Caco-2 (cell line): ENCODE measurements at regions not wholly inside any gene's neighbourhood (a gene's known extent, or its start where the extent isn't known, plus 50 kb on each side); places are given as distances from the start of the nearest gene placed in this dataset.

ENCODE experiments used
- BruUV-seq: library from RNA; stranded (reverse); fragments of 400-500 nt; replicated peaks from 2 replicates; lab custom pipeline; 2021; lab: Mats Ljungman, UMichigan
- CTCF ChIA-PET: fragments of 300-600 bp; sonication (Branson Sonifier 250); formaldehyde crosslinking; loops from one replicate; lab custom pipeline; 2022; ENCODE audit warnings: antibody characterized with exemption; lab: Charles Lee
- POLR2A ChIA-PET: fragments of 300-600 bp; sonication (Branson Sonifier 250); formaldehyde crosslinking; loops from one replicate; lab custom pipeline; 2022; ENCODE audit warnings: antibody characterized with exemption; lab: Charles Lee
- DNase-seq, 2 experiments: peaks; one replicate each; pipeline versions ENCODE4 v3.0.0 to v3.0.0-alpha.2; 2020 to 2022
- H3K27me3 ChIP-seq: replicated peaks from 2 replicates; pipeline ENCODE4 v1.6.0; 2011; ENCODE audit warnings: low read length; ENCODE audit not compliant: control insufficient read depth, insufficient read depth
- H3K36me3 ChIP-seq: 2 replicates; pipeline ENCODE4 v1.5.1; 2011; ENCODE audit warnings: low read length; ENCODE audit not compliant: control insufficient read depth, insufficient read depth
- H3K4me1 ChIP-seq: fragments of 250-450 bp; sonication (Bioruptor Pico); 2 replicates; pipeline ENCODE4 v1.5.1; 2020; ENCODE audit warnings: mild to moderate bottlenecking
- H3K4me3 ChIP-seq: 2 replicates; pipeline ENCODE4 v1.5.1; 2011; ENCODE audit warnings: low read depth, mild to moderate bottlenecking, control low read depth, low read length
- H3K9me3 ChIP-seq: fragments of 250-450 bp; sonication (Bioruptor Pico); 2 replicates; pipeline ENCODE4 v1.5.1; 2020; ENCODE audit warnings: mild to moderate bottlenecking, moderate library complexity
- H3K27ac Mint-ChIP-seq: one replicate; pipeline ENCODE4 v1.8.0; 2022; ENCODE audit warnings: mixed read lengths; ENCODE audit not compliant: unreplicated experiment
- H3K27me3 Mint-ChIP-seq: one replicate; pipeline ENCODE4 v1.8.0; 2022; ENCODE audit warnings: mixed read lengths; ENCODE audit not compliant: insufficient read depth, unreplicated experiment
- H3K36me3 Mint-ChIP-seq: one replicate; pipeline ENCODE4 v1.8.0; 2022; ENCODE audit warnings: mild to moderate bottlenecking, mixed read lengths; ENCODE audit not compliant: insufficient read depth, unreplicated experiment
- H3K4me1 Mint-ChIP-seq: one replicate; pipeline ENCODE4 v1.8.0; 2022; ENCODE audit warnings: low read depth, mixed read lengths; ENCODE audit not compliant: unreplicated experiment
- H3K4me3 Mint-ChIP-seq: one replicate; pipeline ENCODE4 v1.8.0; 2022; ENCODE audit warnings: mild to moderate bottlenecking, moderate library complexity, mixed read lengths; ENCODE audit not compliant: unreplicated experiment
- H3K9me3 Mint-ChIP-seq: one replicate; pipeline ENCODE4 v1.8.0; 2022; ENCODE audit warnings: mixed read lengths; ENCODE audit not compliant: unreplicated experiment
- intact Hi-C: fragments of 100-400 bp; cut with micrococcal nuclease; formaldehyde crosslinking; loops from one replicate; pipeline ENCODE4 v1.10.0; 2022; ENCODE audit not compliant: unreplicated experiment
- TF ChIP-seq, protein P1 (sequence below), 2 experiments: fragments of 200-600 bp in 1 of 2; IDR thresholded peaks; 1 replicate in 1 of 2; 2 replicates in 1 of 2; pipeline versions ENCODE4 v1.5.1 to v1.8.0; 2011 to 2022; ENCODE audit warnings: antibody characterized with exemption in 1 of 2, control low read depth in 1 of 2, inconsistent platforms in 1 of 2, low read depth in 1 of 2, low read length in 1 of 2, mild to moderate bottlenecking in 1 of 2, moderate library complexity in 1 of 2; ENCODE audit not compliant: insufficient read depth in 1 of 2, severe bottlenecking in 1 of 2, unreplicated experiment in 1 of 2

DNA sequence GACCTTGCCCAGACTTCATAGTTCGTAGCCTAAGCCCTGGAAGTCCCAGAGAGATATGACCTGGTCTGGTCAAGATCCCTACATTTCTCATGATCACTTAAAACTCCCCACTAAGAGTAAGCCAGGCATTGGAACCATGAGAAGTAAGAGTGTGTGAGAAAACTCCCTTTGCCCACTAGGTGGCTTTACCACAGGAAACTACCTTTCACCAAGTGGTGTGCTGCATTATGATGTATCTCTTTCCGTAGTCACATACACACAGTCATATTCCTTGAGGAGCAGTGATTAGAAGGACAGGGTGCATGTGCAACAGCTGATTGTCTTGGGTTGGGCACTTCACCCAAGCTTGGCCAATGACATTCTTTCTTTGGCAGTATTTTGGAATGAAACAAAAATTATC lies 639.3 kb downstream of the KCNJ2 start:
- intact Hi-C loops: loop anchor here (2.0 kb wide), 1 partner anchor 172 kb away; no protein-coding TSS in a partner anchor
- H3K36me3 Mint-ChIP-seq: no peaks in the 10 kb centered on the region
- H3K4me1 ChIP-seq: no peaks in the 10 kb centered on the region
- no TSS peak for BruUV-seq
- H3K4me3 ChIP-seq: no peak overlapping the region
- H3K4me1 Mint-ChIP-seq: no peaks in the 10 kb centered on the region
- H3K9me3 ChIP-seq: no peaks in the 10 kb centered on the region
- H3K4me3 Mint-ChIP-seq: no peak overlapping the region
- TF ChIP-seq, protein P1, sequence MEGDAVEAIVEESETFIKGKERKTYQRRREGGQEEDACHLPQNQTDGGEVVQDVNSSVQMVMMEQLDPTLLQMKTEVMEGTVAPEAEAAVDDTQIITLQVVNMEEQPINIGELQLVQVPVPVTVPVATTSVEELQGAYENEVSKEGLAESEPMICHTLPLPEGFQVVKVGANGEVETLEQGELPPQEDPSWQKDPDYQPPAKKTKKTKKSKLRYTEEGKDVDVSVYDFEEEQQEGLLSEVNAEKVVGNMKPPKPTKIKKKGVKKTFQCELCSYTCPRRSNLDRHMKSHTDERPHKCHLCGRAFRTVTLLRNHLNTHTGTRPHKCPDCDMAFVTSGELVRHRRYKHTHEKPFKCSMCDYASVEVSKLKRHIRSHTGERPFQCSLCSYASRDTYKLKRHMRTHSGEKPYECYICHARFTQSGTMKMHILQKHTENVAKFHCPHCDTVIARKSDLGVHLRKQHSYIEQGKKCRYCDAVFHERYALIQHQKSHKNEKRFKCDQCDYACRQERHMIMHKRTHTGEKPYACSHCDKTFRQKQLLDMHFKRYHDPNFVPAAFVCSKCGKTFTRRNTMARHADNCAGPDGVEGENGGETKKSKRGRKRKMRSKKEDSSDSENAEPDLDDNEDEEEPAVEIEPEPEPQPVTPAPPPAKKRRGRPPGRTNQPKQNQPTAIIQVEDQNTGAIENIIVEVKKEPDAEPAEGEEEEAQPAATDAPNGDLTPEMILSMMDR (IDR thresholded peaks at IDR 0.05; ENCODE audit: insufficient read depth in 1 of 2, low read depth in 1 of 2, low read length in 1 of 2, severe bottlenecking in 1 of 2, unreplicated experiment in 1 of 2): peak; percentile 46 to 53
- H3K36me3 ChIP-seq: no peaks in the 10 kb centered on the region
- DNase-seq: peak in 1 of 2 experiments; percentile 17
- ChIA-PET POLR2A (no interaction called here), CTCF (no interaction called here)
- H3K27me3 ChIP-seq: no peaks in the 10 kb centered on the region
- H3K27ac Mint-ChIP-seq: no peak overlapping the region
- H3K27me3 Mint-ChIP-seq: no peaks in the 10 kb centered on the region
- peaks cover 1% of the 10 kb centered on the region for H3K9me3 Mint-ChIP-seq

DNA sequence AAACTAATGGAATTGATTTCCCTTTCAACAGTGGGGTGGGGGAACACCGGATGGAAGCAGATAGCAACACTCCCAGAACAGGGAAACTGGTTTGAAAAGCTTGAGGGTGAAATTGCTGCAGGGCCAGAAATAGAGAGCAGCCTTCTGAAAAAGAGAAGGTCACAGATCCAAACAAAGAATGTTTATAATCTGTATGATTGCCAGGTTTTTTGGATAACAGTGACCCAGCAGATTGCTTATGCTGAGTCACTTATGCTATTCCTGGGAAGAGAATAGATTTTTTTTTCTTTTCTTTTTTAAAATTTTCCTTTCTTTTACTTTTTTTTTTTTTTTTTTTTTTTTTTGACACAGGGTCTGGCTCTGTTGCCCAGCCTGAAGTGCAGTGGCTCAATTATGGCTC lies 641.3 kb downstream of the KCNJ2 start:
- ChIA-PET CTCF (no interaction called here), POLR2A (no interaction called here)
- H3K9me3 Mint-ChIP-seq: no peaks in the 10 kb centered on the region
- no peaks in the 10 kb centered on the region for H3K9me3 ChIP-seq
- no peak overlapping the region for H3K27ac Mint-ChIP-seq
- no peak overlapping the region for H3K4me3 ChIP-seq
- no peaks in the 10 kb centered on the region for H3K27me3 Mint-ChIP-seq
- H3K4me1 ChIP-seq: no peaks in the 10 kb centered on the region
- DNase-seq: no peak
- TF ChIP-seq, protein P1 (IDR thresholded peaks at IDR 0.05; ENCODE audit: insufficient read depth in 1 of 2, low read depth in 1 of 2, low read length in 1 of 2, severe bottlenecking in 1 of 2, unreplicated experiment in 1 of 2): no peak
- no peaks in the 10 kb centered on the region for H3K36me3 Mint-ChIP-seq
- no peak overlapping the region for H3K4me3 Mint-ChIP-seq
- BruUV-seq: no TSS peak
- intact Hi-C loops: no loop called here
- H3K4me1 Mint-ChIP-seq: no peaks in the 10 kb centered on the region
- H3K36me3 ChIP-seq: no peaks in the 10 kb centered on the region
- no peaks in the 10 kb centered on the region for H3K27me3 ChIP-seq

DNA sequence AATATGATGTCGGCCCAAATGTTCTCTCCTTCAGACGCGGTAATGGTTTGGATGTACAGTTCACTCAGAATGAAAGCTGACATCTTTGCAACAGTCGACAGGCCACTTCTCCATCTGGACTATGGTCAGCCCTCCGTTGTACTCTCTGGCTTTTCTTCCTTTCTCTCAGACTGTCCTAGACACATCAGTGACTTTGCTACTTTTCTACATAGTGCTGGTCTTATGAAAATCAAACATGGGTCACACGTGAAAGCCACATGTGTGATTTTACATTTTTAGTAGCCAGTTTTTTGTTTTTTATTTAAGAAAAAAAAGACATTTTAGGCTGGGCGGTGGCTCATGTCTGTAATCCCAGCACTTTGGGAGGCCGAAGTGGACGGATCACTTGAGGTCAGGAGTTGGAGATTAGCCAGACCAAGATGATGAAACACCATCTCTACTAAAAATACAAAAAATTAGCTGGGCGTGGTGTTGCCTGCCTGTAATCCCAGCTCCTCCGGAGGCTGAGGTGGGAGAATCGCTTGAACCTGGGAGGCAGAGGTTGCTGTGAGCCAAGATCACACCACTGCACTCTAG lies 644.1 kb downstream of the KCNJ2 start:
- H3K27me3 Mint-ChIP-seq: no peaks in the 10 kb centered on the region
- Histone ChIP-seq H3K27me3 (no peaks in the 10 kb centered on the region), H3K4me3 (no peak overlapping the region), H3K4me1 (no peaks in the 10 kb centered on the region), H3K9me3 (no peaks in the 10 kb centered on the region), H3K36me3 (no peaks in the 10 kb centered on the region)
- H3K36me3 Mint-ChIP-seq: no peaks in the 10 kb centered on the region
- intact Hi-C loops: no loop called here
- POLR2A ChIA-PET: no interaction called here
- CTCF ChIA-PET: no interaction called here
- H3K9me3 Mint-ChIP-seq: peaks cover 12% of the 10 kb centered on the region
- H3K27ac Mint-ChIP-seq: no peak overlapping the region
- TF ChIP-seq, protein P1 (IDR thresholded peaks at IDR 0.05; ENCODE audit: insufficient read depth in 1 of 2, low read depth in 1 of 2, low read length in 1 of 2, severe bottlenecking in 1 of 2, unreplicated experiment in 1 of 2): no peak
- H3K4me3 Mint-ChIP-seq: no peak overlapping the region
- no peak for DNase-seq
- H3K4me1 Mint-ChIP-seq: no peaks in the 10 kb centered on the region
- BruUV-seq: no TSS peak
